ENCODE measurements at regions not wholly inside any gene's neighbourhood (a gene's known extent, or its start where the extent isn't known, plus 50 kb on each side); places are given as distances from the start of the nearest gene placed in this dataset.

DNA sequence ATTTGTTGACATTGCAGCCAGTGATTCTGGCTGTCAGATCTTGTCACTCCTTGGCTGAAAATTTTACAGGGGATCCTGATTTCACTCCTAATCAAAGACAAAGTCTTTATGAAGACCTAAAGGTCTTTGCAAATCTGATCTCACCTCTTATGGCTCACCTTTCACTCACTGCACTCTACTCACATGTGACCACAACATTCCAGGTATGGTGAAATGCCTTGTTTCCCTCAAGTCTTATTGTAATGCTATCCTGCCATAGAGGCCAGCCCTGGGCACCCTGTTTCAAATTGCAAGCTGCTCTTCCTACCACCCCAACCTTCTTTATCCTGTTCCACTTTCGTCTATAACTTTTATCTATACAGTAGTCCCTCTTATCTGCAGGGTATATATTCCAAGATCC, 200.1 kb downstream of the NDFIP2 start:
- DNase-seq: no peak

DNA sequence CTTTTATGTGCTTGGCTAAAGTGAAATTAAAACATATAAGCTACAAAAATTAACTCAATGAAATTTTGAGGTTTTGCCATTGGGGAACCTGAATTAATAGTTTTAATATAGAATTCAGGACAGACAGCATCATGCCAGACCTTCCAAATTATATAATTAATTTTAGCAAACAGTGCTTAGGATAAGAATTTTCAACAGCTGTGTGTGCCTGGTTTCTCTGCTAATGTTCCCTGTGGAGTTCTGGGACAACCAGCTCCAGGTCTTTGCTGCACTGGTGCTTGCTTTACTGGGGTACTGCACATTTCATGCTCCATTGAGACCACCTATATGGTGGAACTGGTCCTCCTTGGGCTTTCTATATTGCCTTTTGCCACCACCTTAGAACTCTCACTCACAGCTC, 199.5 kb downstream of the NDFIP2 start:
- DNase-seq: no peak

DNA sequence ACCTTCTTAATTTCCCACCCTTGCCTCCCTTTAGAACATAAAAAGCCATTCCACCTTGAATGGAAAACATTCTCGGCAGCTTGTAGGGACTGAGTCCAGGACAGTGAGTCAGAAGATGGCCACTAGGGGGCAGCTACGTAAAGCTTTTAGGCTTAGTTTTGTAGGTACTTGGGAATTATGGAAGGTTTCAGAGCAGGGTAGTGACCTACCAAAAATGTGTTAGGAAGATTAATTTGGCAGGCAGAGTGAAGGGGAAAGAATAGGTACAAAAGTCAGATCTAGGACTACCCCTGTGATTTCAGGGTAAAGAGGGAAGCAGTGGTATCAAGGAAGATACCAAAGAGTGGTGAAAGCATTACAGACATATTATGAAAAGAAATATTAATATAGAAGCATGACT, 198.4 kb downstream of the NDFIP2 start:
- DNase-seq: no peak

DNA sequence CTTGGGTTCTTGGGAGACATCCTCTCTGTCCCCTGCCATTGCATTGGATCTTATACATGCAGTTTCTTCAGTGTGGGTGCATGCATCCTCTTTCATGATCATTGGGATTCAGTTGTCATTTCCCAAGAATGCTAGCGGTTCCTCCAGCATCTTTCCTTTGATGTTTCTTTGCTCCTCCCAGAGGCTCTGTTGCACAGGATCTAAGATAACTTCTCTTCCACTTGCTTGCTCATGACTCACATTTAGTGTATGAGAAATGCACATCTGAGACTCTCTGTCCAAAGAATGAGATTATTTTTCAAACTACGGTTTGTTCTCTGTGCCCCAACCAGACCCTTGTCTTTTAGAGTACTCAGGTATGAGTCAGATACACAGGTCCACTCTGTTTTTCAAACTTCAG, 197.1 kb downstream of the NDFIP2 start:
- no peak for DNase-seq

DNA sequence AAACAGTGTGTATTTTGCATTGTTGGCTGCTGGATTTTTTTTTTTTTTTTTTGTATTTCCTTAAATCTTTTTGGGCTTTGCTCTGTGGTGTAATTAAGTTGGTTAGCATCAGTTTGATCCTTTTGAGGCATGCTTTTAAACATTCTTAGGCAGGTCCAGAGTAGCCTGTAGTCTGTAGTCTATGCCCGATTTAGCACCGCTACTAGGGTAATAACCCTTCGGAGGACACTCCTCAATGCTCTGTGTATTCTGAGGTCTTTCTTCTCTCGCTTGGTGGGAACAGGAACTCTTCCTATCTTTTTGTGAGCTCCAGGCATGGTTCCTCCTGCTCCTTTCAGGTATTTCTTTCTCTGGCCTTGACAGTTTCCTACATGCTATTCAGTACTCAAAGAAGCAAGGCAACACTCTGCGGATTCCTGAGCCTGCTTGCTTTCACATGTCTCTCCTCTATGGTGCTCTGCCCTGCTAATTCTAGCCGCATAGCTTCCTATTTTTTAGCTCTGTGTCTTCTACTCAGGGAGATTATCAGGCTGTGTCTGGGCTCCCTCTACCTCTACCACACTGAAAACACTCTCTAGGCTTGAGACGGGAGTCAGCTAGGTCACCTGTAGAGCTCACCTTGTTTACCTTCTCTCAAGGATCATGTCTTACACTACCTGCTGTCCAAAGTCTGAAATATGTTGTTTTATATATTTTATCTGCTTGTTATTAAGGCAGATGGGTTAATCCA, 195.1 kb downstream of the NDFIP2 start:
- no peak for DNase-seq

DNA sequence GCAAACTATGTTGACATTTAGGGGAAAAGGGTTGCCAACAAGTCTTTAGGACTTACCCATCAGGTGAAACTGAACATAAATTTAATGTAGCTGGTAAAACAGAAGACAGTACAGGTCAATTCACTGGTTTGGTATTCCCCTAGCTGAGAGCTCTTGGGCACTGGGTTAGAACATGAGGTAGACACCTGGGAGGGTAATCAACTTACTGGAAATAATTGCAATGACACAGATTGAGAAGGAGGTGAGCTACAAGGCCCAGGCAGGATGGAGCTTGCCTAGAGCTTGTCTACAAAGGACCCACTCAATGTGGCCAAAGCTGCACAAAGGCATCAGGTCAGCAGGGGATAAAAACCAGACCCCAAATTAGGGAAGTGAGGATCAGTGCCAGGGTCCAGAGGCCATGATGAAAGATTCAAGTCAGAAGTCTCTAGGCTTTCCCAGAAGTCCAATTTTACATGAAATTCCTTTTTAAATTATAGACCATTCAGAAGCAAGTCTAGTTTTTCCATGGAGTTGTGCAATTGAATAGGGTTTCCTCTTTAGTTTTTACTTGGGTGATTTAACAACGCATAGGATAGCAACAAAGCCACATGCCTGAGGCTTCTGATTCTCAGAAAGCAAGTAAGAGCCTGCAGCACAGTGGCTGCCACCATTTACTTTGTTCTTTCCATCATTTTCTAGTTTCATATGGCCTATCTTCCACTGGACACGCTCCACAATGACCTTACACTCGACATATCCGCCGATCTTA, 194.0 kb downstream of the NDFIP2 start:
- no peak for DNase-seq

DNA sequence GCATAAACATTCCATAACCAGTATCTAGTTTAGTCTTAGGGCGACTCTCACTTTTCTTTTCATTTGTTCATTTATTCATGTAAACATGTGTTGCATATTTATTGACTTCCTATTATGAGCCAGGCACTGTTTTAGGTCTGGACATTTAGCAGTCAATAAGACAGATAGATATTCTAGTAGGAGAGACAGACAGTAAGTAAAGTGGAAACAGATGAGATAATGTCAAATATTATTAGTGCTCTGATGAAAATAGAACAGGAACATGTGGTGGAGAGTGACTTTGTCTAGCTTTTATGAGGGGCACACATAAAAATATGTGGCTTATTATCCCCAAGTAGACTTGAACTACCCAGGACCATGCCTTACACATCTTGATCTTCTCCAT, 193.0 kb downstream of the NDFIP2 start:
- no peak for DNase-seq

DNA sequence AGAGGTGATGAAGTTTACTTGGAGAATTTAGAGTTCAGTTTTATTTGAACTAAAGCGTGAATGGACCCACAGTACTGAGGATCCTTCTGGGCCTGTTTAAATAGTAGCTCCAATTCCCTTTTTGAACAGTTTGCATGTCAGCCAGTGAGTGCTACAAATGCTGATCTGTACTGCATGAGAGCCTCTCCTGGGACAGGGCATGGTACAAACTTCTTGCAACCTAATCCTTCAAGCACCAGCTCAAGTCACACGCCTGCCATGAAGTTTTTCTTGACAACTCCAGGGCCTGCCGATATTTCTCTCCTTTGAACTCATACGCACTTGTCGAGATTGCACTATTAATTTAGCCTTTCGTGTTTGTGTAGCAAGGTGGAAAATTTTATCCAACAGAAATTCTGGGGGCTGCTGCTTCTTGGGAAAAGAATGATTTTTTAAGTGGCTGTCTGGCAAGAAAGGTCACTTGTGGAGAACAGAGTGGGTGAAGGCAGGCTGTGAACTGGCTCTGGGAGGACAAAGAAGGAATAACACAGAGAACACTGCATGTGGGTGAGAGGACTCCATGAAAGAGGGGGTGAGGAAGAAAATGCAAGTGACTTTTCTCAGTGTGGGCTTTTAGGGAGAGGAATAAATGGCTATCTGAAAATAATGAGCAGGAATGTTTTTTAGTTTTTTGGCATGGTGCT, 192.5 kb downstream of the NDFIP2 start:
- no peak for DNase-seq

DNA sequence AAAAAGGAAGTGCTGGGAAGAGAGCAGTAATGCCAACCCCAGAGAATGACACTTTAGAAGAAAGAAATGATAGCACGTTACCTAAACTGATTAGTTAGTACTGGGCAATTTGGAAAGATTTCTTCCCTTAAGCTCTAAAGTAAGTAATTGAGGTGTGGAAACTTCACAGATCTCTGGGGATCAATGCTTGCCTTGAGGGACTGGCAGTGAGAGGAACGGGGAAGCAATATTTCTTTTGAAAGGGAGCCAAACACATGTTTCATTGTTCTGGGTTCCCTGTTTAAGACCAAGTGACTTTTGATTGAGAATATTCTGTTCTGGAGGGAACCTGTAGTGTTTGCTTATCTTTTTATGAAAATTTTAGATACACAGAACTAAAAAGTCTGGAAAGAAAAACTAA, 190.5 kb downstream of the NDFIP2 start:
- DNase-seq: no peak

DNA sequence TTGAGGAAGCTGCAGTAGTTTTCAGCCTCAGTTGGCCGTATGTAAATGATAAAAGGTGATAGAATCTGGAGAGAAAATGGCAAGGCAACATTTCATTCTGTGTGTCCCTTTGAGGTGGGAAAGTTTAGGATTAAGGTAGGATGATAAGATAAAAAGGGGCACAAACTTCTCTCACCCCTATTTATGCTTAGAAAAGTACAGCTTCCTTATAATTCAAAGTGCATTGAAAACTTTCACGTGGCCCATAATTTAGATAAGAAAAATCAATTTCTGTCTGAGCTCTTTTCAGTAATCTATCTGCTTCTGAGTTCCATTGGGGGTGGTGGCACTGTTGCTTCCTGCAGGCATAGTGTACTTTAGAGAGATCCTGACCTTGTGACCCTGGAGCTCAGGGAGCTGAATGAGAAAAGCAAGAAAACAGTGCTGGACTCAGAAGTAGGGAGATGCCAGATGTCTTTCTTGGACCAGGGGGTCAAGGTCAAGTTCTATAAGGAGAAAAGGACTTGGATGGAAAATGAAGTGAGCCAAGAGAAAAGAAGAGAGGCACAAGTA, 187.3 kb downstream of the NDFIP2 start:
- DNase-seq: no peak

DNA sequence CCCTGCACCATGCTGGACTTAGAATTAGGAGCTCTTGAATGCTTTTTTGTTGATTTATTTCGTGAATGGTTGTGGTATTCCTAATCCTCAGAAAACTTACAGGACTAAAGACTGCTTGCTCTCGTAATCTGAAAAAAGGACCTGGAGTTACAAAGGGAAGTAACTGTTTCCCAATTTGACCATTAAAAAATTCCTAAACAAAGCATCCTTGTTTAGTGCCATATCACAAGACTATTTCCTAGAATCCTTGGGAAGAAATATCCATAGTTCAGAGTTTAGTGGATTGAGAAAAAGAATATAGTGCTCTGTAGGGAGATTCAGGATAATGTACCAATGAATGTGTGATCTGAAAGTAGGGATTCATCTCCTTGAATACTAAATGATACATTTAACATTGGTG, 186.8 kb downstream of the NDFIP2 start:
- DNase-seq: no peak

DNA sequence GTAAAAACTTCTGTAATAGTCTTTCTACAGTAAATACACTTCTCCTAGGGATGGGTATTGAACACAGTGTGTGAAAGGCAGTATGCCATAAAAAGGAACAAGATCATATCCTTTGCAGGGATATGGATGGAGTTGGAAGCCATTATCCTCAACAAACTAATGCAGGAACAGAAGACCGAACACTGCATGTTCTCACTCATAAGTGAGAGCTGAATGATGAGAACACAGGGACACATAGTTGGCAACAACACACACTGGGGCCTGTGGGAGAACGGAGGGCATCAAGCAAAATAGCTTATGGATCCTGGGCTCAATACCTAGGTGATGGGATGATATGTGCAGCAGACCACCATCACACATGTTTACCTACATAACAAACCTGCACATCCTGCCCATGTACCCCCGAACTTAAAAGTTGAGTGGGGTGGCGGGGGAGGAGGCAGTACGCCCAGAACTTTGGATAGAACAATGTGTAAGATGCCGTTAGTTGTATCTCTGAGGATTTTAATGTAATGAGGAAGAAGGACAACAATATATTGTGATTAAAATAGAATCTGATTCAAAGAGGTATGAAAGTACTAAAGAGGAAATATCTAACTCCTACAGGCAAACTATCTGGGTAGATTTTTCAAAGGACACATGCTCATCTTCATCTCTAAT, 183.2 kb downstream of the NDFIP2 start:
- no peak for DNase-seq

DNA sequence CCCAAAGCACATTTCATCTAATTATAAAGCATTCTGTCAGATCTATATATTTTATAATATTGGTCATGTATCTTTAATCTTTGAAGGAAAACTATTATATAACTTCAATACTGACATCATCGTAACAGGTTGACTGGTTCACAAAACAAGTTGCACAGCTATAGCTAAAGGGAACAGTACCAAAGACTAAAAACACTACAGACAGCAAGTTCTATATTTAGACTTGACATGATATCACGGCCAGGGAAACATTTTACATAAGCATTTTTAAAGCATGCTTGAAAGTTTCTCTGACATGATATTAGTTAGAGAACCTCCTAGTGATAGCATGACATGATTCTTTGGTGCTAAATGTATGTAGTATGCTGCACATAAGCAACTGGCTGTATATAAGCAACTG, 182.5 kb downstream of the NDFIP2 start:
- DNase-seq: no peak

DNA sequence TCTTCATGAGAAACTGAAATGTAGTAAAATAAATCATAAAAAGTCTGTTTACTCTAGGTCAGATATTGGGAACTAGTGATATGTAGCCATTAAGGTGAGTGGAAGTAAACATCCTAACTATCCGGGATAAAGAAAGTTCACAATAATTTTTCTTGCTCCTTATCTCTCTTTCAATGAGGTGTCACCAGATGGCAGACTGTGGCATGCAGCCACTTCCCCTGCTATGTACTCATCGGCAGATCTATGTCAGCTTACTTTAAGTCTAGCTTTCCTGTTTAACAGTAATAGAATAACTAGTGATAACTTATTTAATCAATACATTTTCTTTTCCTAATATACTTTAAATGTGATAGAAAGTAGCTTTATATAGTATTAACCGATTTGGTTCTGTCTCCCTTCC, 181.9 kb downstream of the NDFIP2 start:
- no peak for DNase-seq

DNA sequence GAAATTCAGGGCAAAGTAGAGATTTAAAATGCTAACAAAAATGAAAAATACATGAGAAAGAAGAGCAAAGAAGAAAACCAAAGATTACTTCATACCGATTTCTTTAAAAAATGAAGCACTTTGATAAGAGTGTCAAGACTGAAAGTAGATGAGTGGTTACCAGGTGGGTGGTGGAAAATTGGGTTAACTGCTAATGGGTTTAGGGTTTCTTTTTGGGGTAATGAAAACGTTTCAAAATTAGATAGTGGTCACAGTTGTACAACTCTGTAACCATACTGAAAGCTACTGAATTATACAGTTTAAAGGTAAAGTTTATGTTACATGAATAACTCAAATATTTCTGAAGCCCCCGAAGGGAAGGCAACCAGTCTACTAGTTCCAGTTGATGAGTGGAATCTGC, 179.4 kb downstream of the NDFIP2 start:
- no peak for DNase-seq

DNA sequence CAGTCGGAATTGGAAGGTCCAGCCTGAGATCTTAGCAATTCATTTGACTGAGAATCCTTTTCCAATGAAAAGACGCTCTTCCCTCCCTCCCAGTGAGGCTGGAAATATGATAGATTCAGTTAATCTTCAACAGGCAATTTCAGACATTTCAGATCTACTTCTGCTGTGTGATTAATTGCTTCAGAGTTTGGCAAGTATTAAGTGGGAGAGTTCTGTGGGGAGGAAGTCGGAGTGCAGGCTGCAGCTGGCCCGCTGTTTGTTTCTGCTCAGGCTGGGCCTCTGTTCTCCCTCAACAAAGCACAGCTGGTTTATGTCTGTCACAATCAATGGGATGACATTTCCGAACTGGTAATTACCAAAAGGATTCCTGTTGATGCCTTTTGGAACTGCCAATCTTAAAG, 178.2 kb downstream of the NDFIP2 start:
- DNase-seq: no peak

DNA sequence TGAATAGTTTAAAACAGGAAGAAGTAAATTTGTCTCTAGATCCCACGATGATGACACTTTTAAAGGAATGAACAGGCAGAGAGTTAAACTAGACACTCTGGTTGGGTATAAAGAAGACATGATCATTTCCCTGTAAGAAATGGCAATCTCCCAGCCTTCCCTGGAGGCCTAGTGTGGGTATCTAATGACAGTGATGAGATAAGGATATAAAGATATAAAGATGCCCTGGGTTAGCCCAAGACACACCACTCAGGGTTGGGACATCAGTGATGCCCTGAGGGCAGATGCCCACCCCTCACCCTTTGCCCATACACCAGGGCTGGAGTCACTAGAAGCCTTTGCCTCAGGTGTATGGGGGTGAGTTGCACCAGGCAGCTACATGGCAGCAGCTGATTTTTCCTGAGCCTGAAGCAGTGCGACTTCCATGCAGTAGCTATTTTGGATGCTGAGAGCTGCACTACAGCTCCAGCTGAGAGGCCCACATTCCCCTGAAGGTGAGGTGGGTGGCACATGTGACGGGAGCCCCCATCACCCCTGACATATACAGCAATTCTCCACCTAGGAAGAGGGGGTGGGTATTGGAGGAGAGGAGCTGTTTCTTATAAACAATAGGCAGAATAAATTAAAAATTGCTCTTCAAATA, 177.5 kb downstream of the NDFIP2 start:
- DNase-seq: no peak

DNA sequence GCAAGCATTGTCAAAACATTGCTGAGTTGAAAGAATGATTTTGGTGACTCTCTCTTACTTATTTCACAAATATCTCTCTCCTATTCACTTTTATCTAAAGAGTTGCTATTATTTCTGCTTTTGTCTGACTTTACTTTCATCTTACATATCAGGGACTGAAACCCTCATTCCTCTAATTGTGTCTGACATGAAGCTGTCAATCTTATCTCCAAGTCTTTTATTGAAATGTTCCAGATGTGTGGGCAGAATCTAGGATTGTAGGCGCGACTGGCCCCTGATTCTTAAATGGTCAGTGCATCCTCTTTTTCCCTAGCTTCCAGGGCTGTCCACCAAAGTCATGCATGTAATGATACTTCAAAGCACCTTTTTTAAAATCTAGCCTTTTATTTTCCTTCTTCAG, 174.6 kb downstream of the NDFIP2 start:
- DNase-seq: no peak

DNA sequence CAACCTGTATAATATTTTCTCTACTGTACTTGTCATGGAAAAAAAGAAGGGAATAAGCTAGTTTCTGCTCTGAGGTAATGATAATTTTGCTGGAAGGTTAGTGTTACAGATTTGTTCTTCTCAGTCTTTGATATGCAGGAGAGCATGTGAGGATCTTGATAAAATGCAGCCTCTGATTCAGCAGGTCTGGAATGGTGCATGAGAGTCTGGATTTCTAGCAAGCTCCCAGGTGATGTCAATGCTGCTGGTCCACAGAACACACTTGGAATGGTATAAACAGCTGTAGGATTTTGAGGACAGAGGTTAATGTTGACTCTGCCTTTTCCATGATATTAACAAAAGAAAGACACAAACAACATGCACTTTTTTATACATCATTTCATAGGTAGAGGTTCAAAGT, 173.6 kb downstream of the NDFIP2 start:
- no peak for DNase-seq

DNA sequence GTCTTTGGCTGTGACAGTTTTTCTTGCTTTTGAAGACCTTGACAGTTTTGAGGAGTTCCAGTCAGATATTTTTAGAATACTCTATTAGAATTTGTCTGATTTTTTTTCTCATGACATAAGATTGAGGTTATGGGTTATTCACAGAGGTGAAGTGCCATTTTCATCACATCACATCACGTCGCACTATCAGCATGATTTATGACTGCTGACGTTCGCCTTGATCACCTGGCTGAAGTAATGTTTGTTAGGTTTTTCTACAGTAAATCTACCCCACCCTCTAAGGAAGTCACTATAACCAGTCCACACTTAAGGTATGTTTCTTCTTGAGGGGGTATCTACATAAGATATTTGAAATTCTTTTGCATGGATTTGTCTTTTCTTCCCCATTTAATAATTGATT, 169.7 kb downstream of the NDFIP2 start:
- no peak for DNase-seq

DNA sequence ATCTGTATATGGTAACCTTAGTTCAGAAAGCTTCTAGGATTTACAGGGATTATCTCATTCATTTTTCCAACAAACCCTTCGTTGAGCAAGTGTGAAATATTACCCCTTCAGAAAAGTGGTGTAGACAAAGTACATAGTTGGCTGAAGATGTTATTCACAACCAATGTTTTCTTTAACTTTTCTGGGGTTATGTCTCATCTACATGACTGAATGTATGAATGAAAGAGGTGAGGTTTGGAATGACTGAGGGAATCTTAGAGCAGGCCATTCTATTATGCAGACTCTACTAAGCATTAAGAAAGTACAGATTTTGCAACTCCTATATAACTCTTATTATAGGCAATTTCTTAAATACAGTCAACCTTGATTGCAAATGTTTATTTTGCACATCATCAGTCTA, 167.2 kb downstream of the NDFIP2 start:
- DNase-seq: no peak

DNA sequence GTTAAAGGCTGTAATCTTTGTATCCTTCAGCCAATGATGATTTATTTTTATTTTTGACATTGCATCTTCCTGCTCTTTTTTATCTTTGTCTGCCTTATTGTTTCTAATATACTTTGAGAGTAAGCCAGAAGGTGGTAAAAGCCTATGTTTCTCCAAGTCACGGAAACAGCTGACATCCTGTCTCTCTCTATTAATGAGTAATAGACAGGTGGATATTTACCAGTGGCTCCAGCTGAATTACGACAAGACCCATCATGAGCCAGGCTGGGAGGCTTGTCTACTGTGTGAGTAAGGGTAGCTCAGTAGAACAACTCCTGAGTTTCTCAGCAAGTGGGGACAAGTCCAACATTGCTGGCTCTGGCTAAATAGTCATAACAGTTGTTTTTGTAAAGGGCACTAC, 166.6 kb downstream of the NDFIP2 start:
- no peak for DNase-seq

DNA sequence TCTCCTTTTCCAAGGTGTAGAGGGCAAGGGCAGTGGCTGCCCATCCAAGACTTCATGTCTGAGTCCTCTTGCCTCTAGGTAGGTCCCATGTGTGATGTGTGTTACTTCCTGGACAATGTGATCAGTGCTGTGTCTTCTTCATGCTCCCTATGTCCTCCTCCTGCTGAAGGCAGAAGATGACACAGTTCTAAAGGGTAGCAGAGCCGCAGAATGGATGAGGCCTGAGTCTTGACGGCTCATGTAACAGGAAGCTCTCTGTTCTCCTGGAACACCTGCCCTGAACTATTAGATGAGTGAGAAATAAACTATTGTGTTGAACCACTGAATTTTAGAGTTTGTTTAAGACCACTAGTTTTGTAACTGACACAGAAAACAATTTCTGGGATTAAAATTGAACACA, 165.9 kb downstream of the NDFIP2 start:
- no peak for DNase-seq

Data from GOT3 (cell line).